H1 (cell line): ENCODE measurements at regions not wholly inside any gene's neighbourhood (a gene's known extent, or its start where the extent isn't known, plus 50 kb on each side); places are given as distances from the start of the nearest gene placed in this dataset.
"Not testable (repeated sequence)": the region's sequence is repeated elsewhere in the genome, so short reads cannot be mapped to it uniquely, and the experiment has no call there.

Experiments used
- EP300 ChIP-seq, 2 experiments: IDR thresholded peaks; 1 replicate in 1 of 2; 2 replicates in 1 of 2; pipeline ENCODE4 v1.6.1; 2011 to 2012; ENCODE audit warnings: low read depth in 2 of 2, low read length in 2 of 2, mild to moderate bottlenecking in 2 of 2, borderline replicate concordance in 1 of 2, inconsistent platforms in 1 of 2, moderate library complexity in 1 of 2
- POLR2AphosphoS5 ChIP-seq: IDR thresholded peaks from 2 replicates; pipeline ENCODE4 v1.6.1; 2011; ENCODE audit warnings: low read depth, low read length
- TF ChIP-seq, protein P1 (sequence below), 3 experiments: IDR thresholded peaks; 1 replicate in 2 of 3; 2 replicates in 1 of 3; pipeline versions ENCODE4 v1.5.1 to v1.6.1; 2011; ENCODE audit warnings: low read length in 3 of 3, mild to moderate bottlenecking in 3 of 3, inconsistent platforms in 2 of 3, low read depth in 1 of 3, moderate library complexity in 1 of 3; ENCODE audit not compliant: insufficient read depth in 1 of 3; ENCODE audit errors: control extremely low read depth in 1 of 3

DNA sequence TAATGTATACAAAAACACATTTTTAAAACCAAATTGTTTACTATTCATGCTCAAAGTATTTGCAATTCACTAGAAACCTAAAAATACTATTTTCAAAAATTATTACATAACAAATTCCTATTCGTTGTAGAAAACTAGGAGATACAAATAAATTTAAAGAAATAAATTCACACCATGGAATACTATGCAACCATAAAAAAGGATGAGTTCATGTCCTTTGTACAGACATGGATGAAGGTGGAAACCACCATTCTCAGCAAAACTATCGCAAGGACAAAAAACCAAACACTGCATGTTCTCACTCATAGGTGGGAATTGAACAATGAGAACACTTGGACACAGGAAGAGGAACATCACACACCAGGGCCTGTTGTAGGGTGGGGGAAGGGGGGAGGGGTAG, 201.2 kb upstream of the MCHR2 start:
- TF ChIP-seq POLR2AphosphoS5; EP300 (IDR thresholded peaks at IDR 0.05; ENCODE audit: borderline replicate concordance in 1 of 2, low read depth in 2 of 2, low read length in 2 of 2): not testable (repeated sequence)
- TF ChIP-seq, protein P1, sequence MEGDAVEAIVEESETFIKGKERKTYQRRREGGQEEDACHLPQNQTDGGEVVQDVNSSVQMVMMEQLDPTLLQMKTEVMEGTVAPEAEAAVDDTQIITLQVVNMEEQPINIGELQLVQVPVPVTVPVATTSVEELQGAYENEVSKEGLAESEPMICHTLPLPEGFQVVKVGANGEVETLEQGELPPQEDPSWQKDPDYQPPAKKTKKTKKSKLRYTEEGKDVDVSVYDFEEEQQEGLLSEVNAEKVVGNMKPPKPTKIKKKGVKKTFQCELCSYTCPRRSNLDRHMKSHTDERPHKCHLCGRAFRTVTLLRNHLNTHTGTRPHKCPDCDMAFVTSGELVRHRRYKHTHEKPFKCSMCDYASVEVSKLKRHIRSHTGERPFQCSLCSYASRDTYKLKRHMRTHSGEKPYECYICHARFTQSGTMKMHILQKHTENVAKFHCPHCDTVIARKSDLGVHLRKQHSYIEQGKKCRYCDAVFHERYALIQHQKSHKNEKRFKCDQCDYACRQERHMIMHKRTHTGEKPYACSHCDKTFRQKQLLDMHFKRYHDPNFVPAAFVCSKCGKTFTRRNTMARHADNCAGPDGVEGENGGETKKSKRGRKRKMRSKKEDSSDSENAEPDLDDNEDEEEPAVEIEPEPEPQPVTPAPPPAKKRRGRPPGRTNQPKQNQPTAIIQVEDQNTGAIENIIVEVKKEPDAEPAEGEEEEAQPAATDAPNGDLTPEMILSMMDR (IDR thresholded peaks at IDR 0.05; ENCODE audit: control extremely low read depth in 1 of 3, insufficient read depth in 1 of 3, low read depth in 1 of 3, low read length in 3 of 3): not testable (repeated sequence)
